GM12891 (cell line): ENCODE measurements at regions not wholly inside any gene's neighbourhood (a gene's known extent, or its start where the extent isn't known, plus 50 kb on each side); places are given as distances from the start of the nearest gene placed in this dataset.

ENCODE experiments used
- PAX5 ChIP-seq: IDR thresholded peaks from 2 replicates; pipeline ENCODE4 v1.6.1; 2011; ENCODE audit warnings: low read length, moderate library complexity, mild to moderate bottlenecking; ENCODE audit not compliant: insufficient read depth, severe bottlenecking
- POLR2A ChIP-seq: IDR thresholded peaks from 2 replicates; pipeline ENCODE4 v1.6.1; 2011; ENCODE audit warnings: low read depth, low read length, control low read depth
- POLR2AphosphoS5 ChIP-seq: IDR thresholded peaks from 2 replicates; pipeline ENCODE4 v1.6.1; 2011; ENCODE audit warnings: low read depth, low read length, control low read depth
- POU2F2 ChIP-seq: IDR thresholded peaks from 2 replicates; pipeline ENCODE4 v1.6.1; 2011; ENCODE audit warnings: low read depth, mild to moderate bottlenecking, control low read depth, low read length, moderate library complexity
- SPI1 ChIP-seq: IDR thresholded peaks from 2 replicates; pipeline ENCODE4 v1.6.1; 2011; ENCODE audit warnings: low read depth, low read length, control low read depth
- TAF1 ChIP-seq: IDR thresholded peaks from 2 replicates; pipeline ENCODE4 v1.6.1; 2011; ENCODE audit warnings: low read depth, low read length, control low read depth

GRCh38 chr10:23692736-23693135, 253.9 kb downstream of the OTUD1 start:
- TF ChIP-seq POLR2A (no peak), TAF1 (no peak), POLR2AphosphoS5 (no peak), SPI1 (no peak), PAX5 (no peak), POU2F2 (no peak)
